ENCODE measurements at regions not wholly inside any gene's neighbourhood (a gene's known extent, or its start where the extent isn't known, plus 50 kb on each side); places are given as distances from the start of the nearest gene placed in this dataset.

- no peak overlapping the region for H2AFZ ChIP-seq (ENCODE audit: low read depth, low read length)
- peaks cover 12% of the 10 kb centered on the region for H3K9me3 ChIP-seq (ENCODE audit: insufficient read depth, low read length, severe bottlenecking)
- no peaks in the 10 kb centered on the region for H3K27me3 ChIP-seq (ENCODE audit: insufficient read depth, low read length, poor library complexity)
- H3K4me1 ChIP-seq (ENCODE audit: insufficient read depth, low read length), result no peaks in the 10 kb centered on the region
- no peak for DNase-seq
- H3K79me2 ChIP-seq (ENCODE audit: insufficient read depth, low read length), result no peaks in the 10 kb centered on the region
- no peak overlapping the region for H3K4me2 ChIP-seq (ENCODE audit: insufficient read depth, low read length)
- H4K20me1 ChIP-seq (ENCODE audit: insufficient read depth, low read length), result no peaks in the 10 kb centered on the region
- no peak overlapping the region for H3K4me3 ChIP-seq (ENCODE audit: low read depth in 1 of 2, low read length in 2 of 2)
- H3K9ac ChIP-seq (ENCODE audit: low read depth, low read length), result no peak overlapping the region
- no peak for TF ChIP-seq EZH2 (IDR thresholded peaks at IDR 0.05; ENCODE audit: borderline replicate concordance, low read depth, low read length, severe bottlenecking)
- peak; percentile 62 for TF ChIP-seq CTCF (IDR thresholded peaks at IDR 0.05; ENCODE audit: borderline replicate concordance, extremely low read depth, low read length, poor library complexity, severe bottlenecking)
- no peak overlapping the region for H3K27ac ChIP-seq (ENCODE audit: low read length)
- H3K36me3 ChIP-seq (ENCODE audit: insufficient read depth, low read length), result no peaks in the 10 kb centered on the region
- ATAC-seq (ENCODE audit: insufficient read depth, low read depth), result no peak
Measured at GRCh38 chr7:19491821-19492452, 216.9 kb downstream of the POLR1F start.

GRCh38 chr7:19491371-19491770 lies 217.5 kb downstream of the POLR1F start:
- no peak overlapping the region for H3K4me3 ChIP-seq (ENCODE audit: low read depth in 1 of 2, low read length in 2 of 2)
- H3K4me2 ChIP-seq (ENCODE audit: insufficient read depth, low read length), result no peak overlapping the region
- H3K9me3 ChIP-seq (ENCODE audit: insufficient read depth, low read length, severe bottlenecking), result peaks cover 12% of the 10 kb centered on the region
- H4K20me1 ChIP-seq (ENCODE audit: insufficient read depth, low read length), result no peaks in the 10 kb centered on the region
- no peak for TF ChIP-seq CTCF (IDR thresholded peaks at IDR 0.05; ENCODE audit: borderline replicate concordance, extremely low read depth, low read length, poor library complexity, severe bottlenecking)
- no peak for TF ChIP-seq EZH2 (IDR thresholded peaks at IDR 0.05; ENCODE audit: borderline replicate concordance, low read depth, low read length, severe bottlenecking)
- ATAC-seq (ENCODE audit: insufficient read depth, low read depth) (no peak), DNase-seq (no peak)
- H3K36me3 ChIP-seq (ENCODE audit: insufficient read depth, low read length), result no peaks in the 10 kb centered on the region
- H3K79me2 ChIP-seq (ENCODE audit: insufficient read depth, low read length), result no peaks in the 10 kb centered on the region
- no peak overlapping the region for H2AFZ ChIP-seq (ENCODE audit: low read depth, low read length)
- no peaks in the 10 kb centered on the region for H3K4me1 ChIP-seq (ENCODE audit: insufficient read depth, low read length)
- H3K27me3 ChIP-seq (ENCODE audit: insufficient read depth, low read length, poor library complexity), result no peaks in the 10 kb centered on the region
- no peak overlapping the region for H3K9ac ChIP-seq (ENCODE audit: low read depth, low read length)
- no peak overlapping the region for H3K27ac ChIP-seq (ENCODE audit: low read length)

- Histone ChIP-seq H3K4me1 (ENCODE audit: insufficient read depth, low read length) (no peaks in the 10 kb centered on the region), H3K4me2 (ENCODE audit: insufficient read depth, low read length) (no peak overlapping the region), H3K4me3 (ENCODE audit: low read depth in 1 of 2, low read length in 2 of 2) (no peak overlapping the region), H2AFZ (ENCODE audit: low read depth, low read length) (no peak overlapping the region), H3K9ac (ENCODE audit: low read depth, low read length) (no peak overlapping the region), H3K36me3 (ENCODE audit: insufficient read depth, low read length) (no peaks in the 10 kb centered on the region), H3K27me3 (ENCODE audit: insufficient read depth, low read length, poor library complexity) (no peaks in the 10 kb centered on the region), H3K27ac (ENCODE audit: low read length) (no peak overlapping the region), H3K9me3 (ENCODE audit: insufficient read depth, low read length, severe bottlenecking) (peaks cover 10% of the 10 kb centered on the region), H4K20me1 (ENCODE audit: insufficient read depth, low read length) (no peaks in the 10 kb centered on the region), H3K79me2 (ENCODE audit: insufficient read depth, low read length) (no peaks in the 10 kb centered on the region)
- no peak for DNase-seq
- no peak for TF ChIP-seq EZH2 (IDR thresholded peaks at IDR 0.05; ENCODE audit: borderline replicate concordance, low read depth, low read length, severe bottlenecking)
- TF ChIP-seq CTCF (IDR thresholded peaks at IDR 0.05; ENCODE audit: borderline replicate concordance, extremely low read depth, low read length, poor library complexity, severe bottlenecking), result no peak
- ATAC-seq (ENCODE audit: insufficient read depth, low read depth), result no peak
Measured at GRCh38 chr7:19489162-19489820, 219.5 kb downstream of the POLR1F start.
